ENCODE measurements at regions not wholly inside any gene's neighbourhood (a gene's known extent, or its start where the extent isn't known, plus 50 kb on each side); places are given as distances from the start of the nearest gene placed in this dataset.

GRCh38 chr14:81839056-81839455 lies 305.4 kb upstream of the SEL1L start:
- Histone ChIP-seq H3K9me1 (replicated peaks; ENCODE audit: control insufficient read depth, extremely low read depth, insufficient read depth, low read length) (no peaks in the 10 kb centered on the region), H3K79me2 (ENCODE audit: control insufficient read depth, insufficient read depth, low read length) (no peaks in the 10 kb centered on the region), H3K9ac (replicated peaks; ENCODE audit: extremely low read depth, insufficient read depth, low read length) (no peak overlapping the region), H3K36me3 (ENCODE audit: control insufficient read depth in 2 of 2, extremely low read depth in 1 of 2, insufficient read depth in 2 of 2, low read length in 2 of 2) (no peaks in the 10 kb centered on the region), H2AFZ (ENCODE audit: low read depth, low read length) (no peak overlapping the region), H3K9me3 (replicated peaks; ENCODE audit: control insufficient read depth, insufficient read depth, low read length) (peaks cover 6% of the 10 kb centered on the region), H4K20me1 (replicated peaks; ENCODE audit: control insufficient read depth, extremely low read depth, insufficient read depth, low read length) (no peaks in the 10 kb centered on the region), H3K4me3 (replicated peaks in 1 of 3; ENCODE audit: insufficient read depth in 1 of 3, low read depth in 1 of 3, low read length in 3 of 3) (no peak overlapping the region), H3K27me3 (ENCODE audit: control insufficient read depth in 2 of 2, insufficient read depth in 2 of 2, low read length in 2 of 2) (no peaks in the 10 kb centered on the region), H3K27ac (ENCODE audit: insufficient read depth, low read depth, low read length) (no peak overlapping the region), H3K4me2 (ENCODE audit: insufficient read depth, low read length) (no peak overlapping the region), H3K4me1 (ENCODE audit: control insufficient read depth, extremely low read depth, insufficient read depth, low read length) (no peaks in the 10 kb centered on the region)
- dilution Hi-C loops (cut with MboI; ENCODE audit: extremely low pct_ligation_motif_present, low sequenced_read_pairs) (no loop called here), intact Hi-C loops (cut with micrococcal nuclease) (no loop called here)
- DNase-seq (ENCODE audit: low read depth, low spot score) (no peak), FAIRE-seq (no peak)
- POLR2A ChIA-PET = no interaction called here
- TF ChIP-seq JUN (IDR thresholded peaks at IDR 0.05; ENCODE audit: borderline replicate concordance, insufficient read depth, insufficient read length, low read depth) (no peak), EZH2 (IDR thresholded peaks at IDR 0.05; ENCODE audit: borderline replicate concordance, low read depth, low read length, severe bottlenecking) (no peak), FOS (IDR thresholded peaks at IDR 0.05; ENCODE audit: borderline replicate concordance, insufficient read depth, low read length) (no peak), GATA2 (IDR thresholded peaks at IDR 0.05; ENCODE audit: insufficient read depth, insufficient read length, low read depth, low read length) (no peak), POLR2AphosphoS5 (IDR thresholded peaks at IDR 0.05; ENCODE audit: insufficient read depth, low read depth, low read length) (no peak), MYC (IDR thresholded peaks at IDR 0.05; ENCODE audit: low read depth, low read length) (no peak)
- CTCF ChIA-PET = no interaction called here
- no TSS peak for BruUV-seq (replicated peaks)

DNA sequence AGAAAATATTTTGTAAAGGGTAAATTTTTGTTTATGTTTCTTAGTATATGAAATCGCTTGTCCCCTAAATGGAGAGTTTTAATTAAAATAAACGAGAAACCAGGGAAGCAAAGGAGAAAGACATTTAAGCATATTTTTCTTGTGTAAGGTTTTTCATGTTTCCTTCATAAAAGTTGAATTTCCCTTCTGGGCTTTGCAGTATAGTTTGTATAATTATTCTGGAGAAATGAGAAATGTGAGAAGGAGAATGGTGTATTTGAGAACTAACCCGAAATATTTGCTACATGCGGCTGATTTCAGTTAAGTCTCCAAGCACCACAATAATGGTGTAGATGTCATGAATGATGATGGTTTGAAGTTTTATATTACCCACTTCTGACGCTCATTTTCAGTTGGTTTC lies 307.7 kb upstream of the SEL1L start:
- BruUV-seq (replicated peaks) = no TSS peak
- FAIRE-seq = no peak

More for the DNA sequence above, 307.7 kb upstream of the SEL1L start:
- no peak for DNase-seq (ENCODE audit: low read depth, low spot score)
- H3K79me2 ChIP-seq (ENCODE audit: control insufficient read depth, insufficient read depth, low read length) = no peaks in the 10 kb centered on the region
- TF ChIP-seq POLR2AphosphoS5 (IDR thresholded peaks at IDR 0.05; ENCODE audit: insufficient read depth, low read depth, low read length) (no peak), FOS (IDR thresholded peaks at IDR 0.05; ENCODE audit: borderline replicate concordance, insufficient read depth, low read length) (no peak), MYC (IDR thresholded peaks at IDR 0.05; ENCODE audit: low read depth, low read length) (no peak), GATA2 (IDR thresholded peaks at IDR 0.05; ENCODE audit: insufficient read depth, insufficient read length, low read depth, low read length) (no peak), POLR2A (IDR thresholded peaks at IDR 0.05; ENCODE audit: low read depth, low read length) (no peak), JUN (IDR thresholded peaks at IDR 0.05; ENCODE audit: borderline replicate concordance, insufficient read depth, insufficient read length, low read depth) (no peak), EZH2 (IDR thresholded peaks at IDR 0.05; ENCODE audit: borderline replicate concordance, low read depth, low read length, severe bottlenecking) (no peak)
- TF ChIP-seq, protein P1, sequence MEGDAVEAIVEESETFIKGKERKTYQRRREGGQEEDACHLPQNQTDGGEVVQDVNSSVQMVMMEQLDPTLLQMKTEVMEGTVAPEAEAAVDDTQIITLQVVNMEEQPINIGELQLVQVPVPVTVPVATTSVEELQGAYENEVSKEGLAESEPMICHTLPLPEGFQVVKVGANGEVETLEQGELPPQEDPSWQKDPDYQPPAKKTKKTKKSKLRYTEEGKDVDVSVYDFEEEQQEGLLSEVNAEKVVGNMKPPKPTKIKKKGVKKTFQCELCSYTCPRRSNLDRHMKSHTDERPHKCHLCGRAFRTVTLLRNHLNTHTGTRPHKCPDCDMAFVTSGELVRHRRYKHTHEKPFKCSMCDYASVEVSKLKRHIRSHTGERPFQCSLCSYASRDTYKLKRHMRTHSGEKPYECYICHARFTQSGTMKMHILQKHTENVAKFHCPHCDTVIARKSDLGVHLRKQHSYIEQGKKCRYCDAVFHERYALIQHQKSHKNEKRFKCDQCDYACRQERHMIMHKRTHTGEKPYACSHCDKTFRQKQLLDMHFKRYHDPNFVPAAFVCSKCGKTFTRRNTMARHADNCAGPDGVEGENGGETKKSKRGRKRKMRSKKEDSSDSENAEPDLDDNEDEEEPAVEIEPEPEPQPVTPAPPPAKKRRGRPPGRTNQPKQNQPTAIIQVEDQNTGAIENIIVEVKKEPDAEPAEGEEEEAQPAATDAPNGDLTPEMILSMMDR (IDR thresholded peaks at IDR 0.05; ENCODE audit: extremely low read depth in 1 of 2, insufficient read depth in 1 of 2, low read depth in 1 of 2, low read length in 2 of 2) = no peak
- TF ChIP-seq, protein P2, sequence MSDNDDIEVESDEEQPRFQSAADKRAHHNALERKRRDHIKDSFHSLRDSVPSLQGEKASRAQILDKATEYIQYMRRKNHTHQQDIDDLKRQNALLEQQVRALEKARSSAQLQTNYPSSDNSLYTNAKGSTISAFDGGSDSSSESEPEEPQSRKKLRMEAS (IDR thresholded peaks at IDR 0.05; ENCODE audit: insufficient read depth, insufficient read length) = no peak
- no peaks in the 10 kb centered on the region for H4K20me1 ChIP-seq (replicated peaks; ENCODE audit: control insufficient read depth, extremely low read depth, insufficient read depth, low read length)
- dilution Hi-C loops (cut with MboI; ENCODE audit: extremely low pct_ligation_motif_present, low sequenced_read_pairs) = no loop called here
- ChIA-PET POLR2A (no interaction called here), CTCF (no interaction called here)
- no peaks in the 10 kb centered on the region for H3K9me1 ChIP-seq (replicated peaks; ENCODE audit: control insufficient read depth, extremely low read depth, insufficient read depth, low read length)
- no peak overlapping the region for H3K9ac ChIP-seq (replicated peaks; ENCODE audit: extremely low read depth, insufficient read depth, low read length)
- H3K4me3 ChIP-seq (replicated peaks in 1 of 3; ENCODE audit: insufficient read depth in 1 of 3, low read depth in 1 of 3, low read length in 3 of 3) = no peak overlapping the region
- H2AFZ ChIP-seq (ENCODE audit: low read depth, low read length) = no peak overlapping the region
- H3K27ac ChIP-seq (ENCODE audit: insufficient read depth, low read depth, low read length) = no peak overlapping the region
- H3K27me3 ChIP-seq (ENCODE audit: control insufficient read depth in 2 of 2, insufficient read depth in 2 of 2, low read length in 2 of 2) = no peaks in the 10 kb centered on the region
- H3K4me2 ChIP-seq (ENCODE audit: insufficient read depth, low read length) = no peak overlapping the region
- H3K36me3 ChIP-seq (ENCODE audit: control insufficient read depth in 2 of 2, extremely low read depth in 1 of 2, insufficient read depth in 2 of 2, low read length in 2 of 2) = no peaks in the 10 kb centered on the region
- intact Hi-C loops (cut with micrococcal nuclease) = no loop called here
- peaks cover 4% of the 10 kb centered on the region for H3K9me3 ChIP-seq (replicated peaks; ENCODE audit: control insufficient read depth, insufficient read depth, low read length)
- no peaks in the 10 kb centered on the region for H3K4me1 ChIP-seq (ENCODE audit: control insufficient read depth, extremely low read depth, insufficient read depth, low read length)
